ENCODE measurements at regions not wholly inside any gene's neighbourhood (a gene's known extent, or its start where the extent isn't known, plus 50 kb on each side); places are given as distances from the start of the nearest gene placed in this dataset.

DNA sequence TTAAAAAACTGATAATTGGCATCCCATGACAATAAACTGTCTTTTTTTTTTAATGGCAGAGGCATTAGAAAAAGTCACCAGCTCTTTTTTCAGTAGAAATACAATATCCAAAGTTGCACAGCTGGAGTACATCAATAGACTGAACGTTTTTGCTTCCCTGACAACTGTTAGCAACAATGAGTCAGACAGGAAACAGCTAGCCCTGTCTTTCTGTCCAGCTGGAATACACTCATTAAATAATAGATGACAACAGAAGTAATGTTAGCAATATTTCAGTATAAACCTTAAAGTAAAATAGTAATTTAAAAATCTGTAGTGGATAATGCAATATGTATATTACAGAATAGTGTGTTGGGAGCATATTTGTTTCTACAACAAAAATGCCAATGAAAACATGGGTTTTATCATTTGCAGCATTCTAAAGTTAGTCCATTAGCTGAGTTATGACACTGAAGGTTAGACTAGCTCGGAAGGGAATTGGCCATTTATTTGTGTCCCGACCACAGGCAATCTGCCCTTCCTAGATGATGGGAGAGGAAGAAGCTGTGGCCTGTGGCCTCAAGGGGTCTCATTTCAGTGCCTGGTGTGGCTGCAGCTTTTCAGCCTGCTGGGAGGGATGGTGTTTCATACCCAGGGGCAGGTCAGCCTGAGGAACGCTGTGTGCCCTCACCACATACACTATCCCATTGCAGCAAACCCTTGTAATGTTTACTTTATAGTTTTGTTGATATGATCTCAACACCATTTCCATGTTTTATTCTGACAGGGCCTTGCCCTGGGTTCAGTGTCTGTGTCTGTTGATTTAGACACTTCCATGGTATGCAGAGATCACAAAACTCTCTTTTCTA lies 173.3 kb downstream of the SLC16A9 start:
- H3K9me3 Mint-ChIP-seq: peaks cover 3% of the 10 kb centered on the region
- no peak for DNase-seq (ENCODE audit: low spot score in 2 of 2, unreplicated experiment in 2 of 2)
- H3K27me3 Mint-ChIP-seq (ENCODE audit: low read depth): peaks cover 9% of the 10 kb centered on the region
- H3K4me3 Mint-ChIP-seq: no peak overlapping the region
- no peaks in the 10 kb centered on the region for H3K36me3 Mint-ChIP-seq
- TF ChIP-seq, protein P1, sequence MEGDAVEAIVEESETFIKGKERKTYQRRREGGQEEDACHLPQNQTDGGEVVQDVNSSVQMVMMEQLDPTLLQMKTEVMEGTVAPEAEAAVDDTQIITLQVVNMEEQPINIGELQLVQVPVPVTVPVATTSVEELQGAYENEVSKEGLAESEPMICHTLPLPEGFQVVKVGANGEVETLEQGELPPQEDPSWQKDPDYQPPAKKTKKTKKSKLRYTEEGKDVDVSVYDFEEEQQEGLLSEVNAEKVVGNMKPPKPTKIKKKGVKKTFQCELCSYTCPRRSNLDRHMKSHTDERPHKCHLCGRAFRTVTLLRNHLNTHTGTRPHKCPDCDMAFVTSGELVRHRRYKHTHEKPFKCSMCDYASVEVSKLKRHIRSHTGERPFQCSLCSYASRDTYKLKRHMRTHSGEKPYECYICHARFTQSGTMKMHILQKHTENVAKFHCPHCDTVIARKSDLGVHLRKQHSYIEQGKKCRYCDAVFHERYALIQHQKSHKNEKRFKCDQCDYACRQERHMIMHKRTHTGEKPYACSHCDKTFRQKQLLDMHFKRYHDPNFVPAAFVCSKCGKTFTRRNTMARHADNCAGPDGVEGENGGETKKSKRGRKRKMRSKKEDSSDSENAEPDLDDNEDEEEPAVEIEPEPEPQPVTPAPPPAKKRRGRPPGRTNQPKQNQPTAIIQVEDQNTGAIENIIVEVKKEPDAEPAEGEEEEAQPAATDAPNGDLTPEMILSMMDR (IDR thresholded peaks at IDR 0.05; ENCODE audit: unreplicated experiment): no peak
- no peak overlapping the region for H3K27ac Mint-ChIP-seq
- peaks cover 15% of the 10 kb centered on the region for H3K4me1 Mint-ChIP-seq

DNA sequence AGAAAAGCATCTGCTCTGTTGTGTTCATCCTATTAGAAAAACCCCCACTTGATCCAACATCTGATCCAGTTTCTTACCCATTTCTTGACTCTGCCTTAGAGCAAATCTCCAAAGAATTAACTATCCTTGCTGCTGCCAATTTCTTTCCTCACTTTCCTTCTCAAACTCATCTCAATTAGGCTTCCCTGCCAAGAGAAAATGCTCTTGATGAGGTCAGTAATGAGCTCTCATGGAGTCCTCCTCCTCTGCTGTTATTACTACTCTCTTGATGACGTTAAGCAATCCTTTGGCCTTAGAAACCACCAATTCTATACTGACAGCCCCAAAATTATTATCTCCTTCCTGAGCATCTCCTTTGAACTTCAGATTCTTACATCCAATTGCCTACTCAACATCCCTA lies 162.0 kb upstream of the FAM13C start:
- Mint-ChIP-seq H3K4me3 (no peak overlapping the region), H3K9me3 (peaks cover 4% of the 10 kb centered on the region), H3K27ac (no peak overlapping the region), H3K4me1 (no peaks in the 10 kb centered on the region), H3K27me3 (ENCODE audit: low read depth) (peaks cover 7% of the 10 kb centered on the region), H3K36me3 (no peaks in the 10 kb centered on the region)
- DNase-seq (ENCODE audit: low spot score in 2 of 2, unreplicated experiment in 2 of 2): no peak
- TF ChIP-seq, protein P1 (IDR thresholded peaks at IDR 0.05; ENCODE audit: unreplicated experiment): no peak

DNA sequence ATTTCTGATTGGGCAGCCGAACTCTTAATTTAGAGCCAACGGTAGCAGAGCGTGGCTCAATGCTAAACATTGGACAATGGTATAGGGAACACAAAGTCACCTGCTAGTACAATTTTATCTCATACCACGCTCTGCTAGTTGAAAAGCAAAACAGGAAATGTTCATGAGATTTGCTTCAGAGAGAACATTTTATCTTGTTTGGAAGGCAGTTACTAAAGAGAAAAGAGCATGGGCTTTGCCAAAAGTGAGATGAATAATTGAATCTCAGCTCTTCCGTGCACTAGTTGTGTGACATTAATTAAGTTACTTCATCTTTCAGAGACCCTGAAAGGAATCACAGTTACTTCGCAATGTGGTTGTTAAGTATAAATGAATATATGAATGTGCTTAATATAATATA lies 161.5 kb upstream of the FAM13C start:
- Mint-ChIP-seq H3K27me3 (ENCODE audit: low read depth) (peaks cover 4% of the 10 kb centered on the region), H3K27ac (no peak overlapping the region), H3K36me3 (no peaks in the 10 kb centered on the region), H3K4me3 (no peak overlapping the region), H3K4me1 (no peaks in the 10 kb centered on the region), H3K9me3 (no peaks in the 10 kb centered on the region)
- TF ChIP-seq, protein P1 (IDR thresholded peaks at IDR 0.05; ENCODE audit: unreplicated experiment): no peak
- no peak for DNase-seq (ENCODE audit: low spot score in 2 of 2, unreplicated experiment in 2 of 2)

DNA sequence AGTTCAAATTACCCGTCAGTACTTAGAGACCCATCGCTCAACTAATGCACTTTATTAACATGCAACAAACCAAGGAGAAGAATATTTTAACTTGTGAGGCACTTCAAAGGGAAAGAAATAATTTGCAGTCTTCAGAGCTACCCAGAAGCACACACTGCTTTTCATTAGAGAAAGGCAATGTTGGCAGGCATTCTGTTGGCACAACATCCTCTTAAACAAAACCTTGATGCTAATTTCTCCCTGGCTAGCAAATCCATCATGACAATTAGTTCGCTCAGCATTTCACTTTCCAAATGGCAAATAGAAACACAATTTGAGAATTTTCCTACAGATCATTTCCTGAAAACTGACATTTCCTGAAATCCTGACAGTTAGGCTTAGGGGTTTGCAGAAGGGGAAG lies 155.6 kb upstream of the FAM13C start:
- H3K36me3 Mint-ChIP-seq: no peaks in the 10 kb centered on the region
- no peaks in the 10 kb centered on the region for H3K9me3 Mint-ChIP-seq
- H3K4me3 Mint-ChIP-seq: no peak overlapping the region
- H3K27me3 Mint-ChIP-seq (ENCODE audit: low read depth): peaks cover 9% of the 10 kb centered on the region
- no peak overlapping the region for H3K27ac Mint-ChIP-seq
- DNase-seq (ENCODE audit: low spot score in 2 of 2, unreplicated experiment in 2 of 2): no peak
- peaks cover 27% of the 10 kb centered on the region for H3K4me1 Mint-ChIP-seq
- TF ChIP-seq, protein P1 (IDR thresholded peaks at IDR 0.05; ENCODE audit: unreplicated experiment): no peak

DNA sequence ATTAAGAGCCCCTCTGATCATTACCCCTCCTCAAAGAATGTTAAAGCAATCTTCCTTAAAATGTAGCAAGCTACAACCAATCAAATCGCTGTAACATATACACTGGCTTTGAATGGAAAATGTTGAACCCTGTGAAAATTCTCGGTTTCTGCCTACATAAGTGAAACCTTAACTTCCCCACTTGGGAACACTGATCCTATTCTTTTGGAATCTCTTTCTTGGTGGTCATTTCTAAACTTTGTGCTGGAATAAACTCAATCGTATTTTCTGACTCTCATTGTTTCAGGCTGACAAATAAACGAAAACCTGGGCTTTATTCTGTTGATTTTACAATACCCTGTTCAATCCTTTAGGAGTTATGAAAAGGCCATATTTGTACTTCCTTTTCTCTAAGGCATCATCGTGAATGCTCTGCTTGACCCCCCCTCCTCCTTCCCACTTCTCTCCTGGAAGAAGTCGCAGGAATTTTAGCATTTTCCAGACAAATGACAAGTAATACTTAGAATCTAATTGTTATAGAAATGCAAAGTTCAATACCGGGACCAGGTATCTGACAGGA lies 155.1 kb upstream of the FAM13C start:
- TF ChIP-seq, protein P1 (IDR thresholded peaks at IDR 0.05; ENCODE audit: unreplicated experiment): no peak
- Mint-ChIP-seq H3K27ac (no peak overlapping the region), H3K36me3 (no peaks in the 10 kb centered on the region), H3K9me3 (no peaks in the 10 kb centered on the region), H3K4me3 (no peak overlapping the region), H3K4me1 (peaks cover 27% of the 10 kb centered on the region), H3K27me3 (ENCODE audit: low read depth) (peaks cover 9% of the 10 kb centered on the region)
- no peak for DNase-seq (ENCODE audit: low spot score in 2 of 2, unreplicated experiment in 2 of 2)

All from mesothelial cell of epicardium (in vitro differentiated cells).